PC-9 (cell line): ENCODE measurements at regions not wholly inside any gene's neighbourhood (a gene's known extent, or its start where the extent isn't known, plus 50 kb on each side); places are given as distances from the start of the nearest gene placed in this dataset.

Experiments
- BruUV-seq: library from RNA; stranded (reverse); fragments of 400-500 nt; replicated peaks from 2 replicates; lab custom pipeline; 2021; lab: Mats Ljungman, UMichigan
- CTCF ChIA-PET: fragments of 300-600 bp; sonication (Branson Sonifier 250); formaldehyde crosslinking; loops from one replicate; lab custom pipeline; 2022; ENCODE audit warnings: antibody characterized with exemption; lab: Charles Lee
- POLR2A ChIA-PET: fragments of 300-600 bp; sonication (Branson Sonifier 250); formaldehyde crosslinking; loops from one replicate; lab custom pipeline; 2022; ENCODE audit warnings: antibody characterized with exemption; ENCODE audit not compliant: unreplicated experiment; lab: Charles Lee
- DNase-seq, 2 experiments: peaks; one replicate each; pipeline versions ENCODE4 v3.0.0 to v3.0.0-alpha.2; 2015 to 2022; ENCODE audit warnings: mixed read lengths in 1 of 2
- H2AFZ ChIP-seq: fragments of 200-600 bp; sonication (generic); 2 replicates; pipeline ENCODE4 v1.8.1; 2017; ENCODE audit warnings: antibody characterized with exemption
- H3F3A ChIP-seq: fragments of 200-600 bp; sonication (generic); 2 replicates; pipeline ENCODE4 v1.8.1; 2017; ENCODE audit warnings: antibody characterized with exemption, mild to moderate bottlenecking, low read depth; ENCODE audit not compliant: insufficient read depth
- H3K27ac ChIP-seq: fragments of 200-600 bp; sonication (generic); 2 replicates; pipeline ENCODE4 v1.6.1; 2016; ENCODE audit warnings: mixed run types
- H3K27me3 ChIP-seq: fragments of 200-600 bp; sonication (generic); 2 replicates; pipeline ENCODE4 v1.6.1; 2016; ENCODE audit warnings: low read depth, mixed run types; ENCODE audit not compliant: insufficient read depth
- H3K36me3 ChIP-seq: fragments of 200-600 bp; sonication (generic); 2 replicates; pipeline ENCODE4 v1.6.1; 2016; ENCODE audit warnings: low read depth, mixed run types
- H3K4me1 ChIP-seq: fragments of 200-600 bp; sonication (generic); replicated peaks from 2 replicates; pipeline ENCODE4 v1.6.1; 2016; ENCODE audit warnings: mixed run types; ENCODE audit not compliant: insufficient read depth
- H3K4me2 ChIP-seq: fragments of 200-600 bp; sonication (generic); 2 replicates; pipeline ENCODE4 v1.6.1; 2017; ENCODE audit warnings: mixed run types
- H3K4me3 ChIP-seq: fragments of 200-600 bp; sonication (generic); 2 replicates; pipeline ENCODE4 v1.6.1; 2016; ENCODE audit warnings: mixed run types
- H3K79me2 ChIP-seq: fragments of 200-600 bp; sonication (generic); 2 replicates; pipeline ENCODE4 v1.6.1; 2017; ENCODE audit warnings: low read depth, mixed run types
- H3K9me2 ChIP-seq: fragments of 200-600 bp; sonication (generic); 2 replicates; pipeline ENCODE4 v1.8.1; 2017; ENCODE audit warnings: mild to moderate bottlenecking; ENCODE audit not compliant: insufficient read depth
- H3K9me3 ChIP-seq: fragments of 200-600 bp; sonication (generic); 2 replicates; pipeline ENCODE4 v1.8.1; 2016; ENCODE audit warnings: low read depth; ENCODE audit not compliant: insufficient read depth
- H4K20me1 ChIP-seq: fragments of 200-600 bp; sonication (generic); 2 replicates; pipeline ENCODE4 v1.8.1; 2017; ENCODE audit not compliant: insufficient read depth
- CTCF ChIP-seq: fragments of 200-600 bp; sonication (generic); conservative IDR thresholded peaks from 2 replicates; pipeline ENCODE4 v1.6.1; 2017; ENCODE audit warnings: mixed run types, antibody characterized with exemption, mild to moderate bottlenecking, moderate library complexity
- EZH2 ChIP-seq: fragments of 200-600 bp; sonication (generic); IDR thresholded peaks from 2 replicates; pipeline ENCODE4 v1.8.0; 2017; ENCODE audit warnings: antibody characterized with exemption, low read depth
- intact Hi-C: fragments of 100-400 bp; cut with micrococcal nuclease; formaldehyde crosslinking; loops from one replicate; pipeline ENCODE4 v1.10.0; 2022; ENCODE audit not compliant: unreplicated experiment

GRCh38 chr5:14064841-14065240 is 78.3 kb upstream of the TRIO start:
- Histone ChIP-seq H3K4me2 (no peak overlapping the region), H3K27me3 (no peaks in the 10 kb centered on the region), H3K4me1 (no peaks in the 10 kb centered on the region), H3K27ac (no peak overlapping the region), H3K4me3 (no peak overlapping the region), H3K79me2 (no peaks in the 10 kb centered on the region), H2AFZ (no peak overlapping the region), H3K9me2 (no peaks in the 10 kb centered on the region; the same call in 1 of the 2 replicates), H3K9me3 (no peaks in the 10 kb centered on the region), H4K20me1 (no peaks in the 10 kb centered on the region), H3F3A (no peaks in the 10 kb centered on the region), H3K36me3 (no peaks in the 10 kb centered on the region)
- CTCF ChIA-PET, result no interaction called here
- TF ChIP-seq EZH2, result no peak
- TF ChIP-seq CTCF, result no peak
- POLR2A ChIA-PET, result no interaction called here
- DNase-seq, result no peak
- BruUV-seq, result no TSS peak
- intact Hi-C loops, result no loop called here

GRCh38 chr5:14063691-14064090 is 79.5 kb upstream of the TRIO start:
- Histone ChIP-seq H3K27me3 (no peaks in the 10 kb centered on the region), H3K4me1 (no peaks in the 10 kb centered on the region), H3K9me3 (no peaks in the 10 kb centered on the region), H2AFZ (no peak overlapping the region), H3K36me3 (no peaks in the 10 kb centered on the region), H3K9me2 (no peaks in the 10 kb centered on the region), H3K4me3 (no peak overlapping the region), H3K79me2 (no peaks in the 10 kb centered on the region), H3K27ac (no peak overlapping the region), H4K20me1 (no peaks in the 10 kb centered on the region), H3F3A (no peaks in the 10 kb centered on the region), H3K4me2 (no peak overlapping the region)
- intact Hi-C loops, result no loop called here
- POLR2A ChIA-PET, result no interaction called here
- CTCF ChIA-PET, result no interaction called here
- no peak for TF ChIP-seq CTCF
- TF ChIP-seq EZH2, result no peak
- BruUV-seq, result no TSS peak
- no peak for DNase-seq

- no TSS peak for BruUV-seq
Measured at GRCh38 chr5:14063138-14063537, 80.0 kb upstream of the TRIO start.

More at GRCh38 chr5:14063138-14063537, 80.0 kb upstream of the TRIO start:
- Histone ChIP-seq H3F3A (no peaks in the 10 kb centered on the region), H3K9me2 (no peaks in the 10 kb centered on the region), H3K27me3 (no peaks in the 10 kb centered on the region), H3K79me2 (no peaks in the 10 kb centered on the region), H4K20me1 (no peaks in the 10 kb centered on the region), H3K4me2 (no peak overlapping the region), H3K4me3 (no peak overlapping the region), H2AFZ (no peak overlapping the region), H3K9me3 (no peaks in the 10 kb centered on the region), H3K4me1 (no peaks in the 10 kb centered on the region), H3K27ac (no peak overlapping the region), H3K36me3 (no peaks in the 10 kb centered on the region)
- no peak for TF ChIP-seq CTCF
- no peak for TF ChIP-seq EZH2
- intact Hi-C loops, result no loop called here
- DNase-seq, result no peak
- ChIA-PET CTCF (no interaction called here), POLR2A (no interaction called here)
